Fibroblast of lung (primary cell): ENCODE measurements at regions not wholly inside any gene's neighbourhood (a gene's known extent, or its start where the extent isn't known, plus 50 kb on each side); places are given as distances from the start of the nearest gene placed in this dataset.

ENCODE experiments used
- DNase-seq, 2 donors: peaks; one replicate each; pipeline versions ENCODE4 v3.0.0 to v3.0.0-alpha.2; 2010; ENCODE audit warnings: low read depth in 2 of 2
- H2AFZ ChIP-seq: 2 replicates; pipeline ENCODE4 v1.5.1; 2012; ENCODE audit warnings: low read length, control low read depth, inconsistent platforms
- H3K27ac ChIP-seq: 2 replicates; pipeline ENCODE4 v1.5.1; 2011; ENCODE audit warnings: low read length, control low read depth; ENCODE audit not compliant: insufficient read depth
- H3K27me3 ChIP-seq: 2 replicates; pipeline ENCODE4 v1.5.1; 2011; ENCODE audit warnings: mild to moderate bottlenecking, low read length; ENCODE audit not compliant: control insufficient read depth, insufficient read depth
- H3K36me3 ChIP-seq: 2 replicates; pipeline ENCODE4 v1.5.1; 2011; ENCODE audit warnings: low read length; ENCODE audit not compliant: control insufficient read depth, insufficient read depth
- H3K4me1 ChIP-seq: 2 replicates; pipeline ENCODE4 v1.5.1; 2011; ENCODE audit warnings: low read length; ENCODE audit not compliant: control insufficient read depth, insufficient read depth; ENCODE audit errors: extremely low read depth
- H3K4me2 ChIP-seq: 2 replicates; pipeline ENCODE4 v1.5.1; 2011; ENCODE audit warnings: low read length, control low read depth; ENCODE audit not compliant: insufficient read depth; ENCODE audit errors: extremely low read depth
- H3K4me3 ChIP-seq, 4 experiments: fragments of 200-600 bp in 1 of 4; sonication (generic) in 1 of 4; replicated peaks in 1 of 4; 2 replicates each; pipeline ENCODE4 v1.5.1; 2011 to 2016; ENCODE audit warnings: low read length in 4 of 4, low read depth in 3 of 4, mild to moderate bottlenecking in 3 of 4, control low read depth in 2 of 4, inconsistent platforms in 1 of 4, mixed read lengths in 1 of 4; ENCODE audit not compliant: insufficient read depth in 1 of 4; ENCODE audit errors: control extremely low read depth in 1 of 4
- H3K79me2 ChIP-seq: 2 replicates; pipeline ENCODE4 v1.5.1; 2012; ENCODE audit warnings: mild to moderate bottlenecking, low read length, inconsistent platforms; ENCODE audit not compliant: control insufficient read depth, insufficient read depth
- H3K9ac ChIP-seq: 2 replicates; pipeline ENCODE4 v1.5.1; 2011; ENCODE audit warnings: mild to moderate bottlenecking, low read length, control low read depth; ENCODE audit not compliant: insufficient read depth
- H3K9me3 ChIP-seq: 2 replicates; pipeline ENCODE4 v1.5.1; 2012; ENCODE audit warnings: low read depth, low read length; ENCODE audit not compliant: control insufficient read depth, insufficient read depth
- H4K20me1 ChIP-seq: 2 replicates; pipeline ENCODE4 v1.5.1; 2011; ENCODE audit warnings: low read length; ENCODE audit not compliant: control insufficient read depth, insufficient read depth; ENCODE audit errors: extremely low read depth
- EZH2 ChIP-seq: IDR thresholded peaks from 2 replicates; pipeline ENCODE4 v1.5.1; 2012; ENCODE audit warnings: low read length, control low read depth, mild to moderate bottlenecking; ENCODE audit errors: missing control alignments
- TF ChIP-seq, protein P1 (sequence below), 2 donors: IDR thresholded peaks in 1 of 2; conservative IDR thresholded peaks in 1 of 2; 1 replicate in 1 of 2; 2 replicates in 1 of 2; pipeline ENCODE4 v1.5.1; 2011 to 2012; ENCODE audit warnings: low read length in 2 of 2, control low read depth in 1 of 2, inconsistent platforms in 1 of 2, low read depth in 1 of 2, mild to moderate bottlenecking in 1 of 2

DNA sequence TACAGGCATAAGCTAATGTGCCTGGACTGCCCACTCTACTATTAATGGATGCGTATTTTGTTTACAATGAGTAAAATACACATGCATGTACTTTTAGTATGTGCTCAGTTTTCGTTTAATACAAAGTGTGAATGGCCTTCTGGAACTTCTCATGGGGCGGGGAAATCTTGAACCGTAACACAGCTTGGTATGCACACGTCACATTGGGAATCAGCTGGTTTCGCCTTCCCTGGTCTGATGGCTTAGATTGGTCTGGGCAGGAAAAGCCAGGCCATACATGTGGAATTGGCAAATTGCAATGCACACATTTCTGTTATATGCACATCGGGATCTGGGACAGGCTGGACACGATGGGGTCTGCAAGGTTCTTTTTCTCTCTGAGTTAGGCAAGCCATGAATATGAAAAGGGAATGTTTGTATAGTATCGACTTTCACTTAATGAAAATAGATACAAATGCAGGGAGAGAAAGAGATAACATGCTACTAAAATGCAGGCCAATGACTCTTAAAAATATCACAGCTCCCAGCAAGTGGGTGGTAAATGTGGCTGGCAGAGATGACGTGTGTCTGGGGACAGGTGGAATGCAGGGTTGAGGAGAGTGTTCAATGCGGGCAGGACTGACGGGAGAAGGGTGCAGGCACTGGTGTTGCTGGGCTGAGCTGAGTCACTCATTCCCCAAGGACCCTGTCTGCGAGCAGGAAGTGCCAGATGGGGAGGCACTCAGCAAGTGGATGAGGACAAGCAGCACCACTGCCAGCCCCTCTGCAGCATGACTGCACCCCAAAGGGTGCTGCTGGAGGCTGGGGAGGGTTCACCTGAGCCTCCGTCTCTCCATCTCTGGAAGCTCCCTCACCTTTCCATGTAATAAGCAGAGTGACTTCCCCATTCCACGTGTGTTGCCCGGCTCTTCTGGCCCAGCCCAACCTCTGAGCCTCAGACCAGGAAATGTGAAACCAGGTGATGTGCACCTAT lies 204.0 kb upstream of the GPR12 start:
- no peak overlapping the region for H3K27ac ChIP-seq
- peak in 1 of 2 donors; percentile 65 for DNase-seq
- TF ChIP-seq EZH2, result no peak
- TF ChIP-seq, protein P1, sequence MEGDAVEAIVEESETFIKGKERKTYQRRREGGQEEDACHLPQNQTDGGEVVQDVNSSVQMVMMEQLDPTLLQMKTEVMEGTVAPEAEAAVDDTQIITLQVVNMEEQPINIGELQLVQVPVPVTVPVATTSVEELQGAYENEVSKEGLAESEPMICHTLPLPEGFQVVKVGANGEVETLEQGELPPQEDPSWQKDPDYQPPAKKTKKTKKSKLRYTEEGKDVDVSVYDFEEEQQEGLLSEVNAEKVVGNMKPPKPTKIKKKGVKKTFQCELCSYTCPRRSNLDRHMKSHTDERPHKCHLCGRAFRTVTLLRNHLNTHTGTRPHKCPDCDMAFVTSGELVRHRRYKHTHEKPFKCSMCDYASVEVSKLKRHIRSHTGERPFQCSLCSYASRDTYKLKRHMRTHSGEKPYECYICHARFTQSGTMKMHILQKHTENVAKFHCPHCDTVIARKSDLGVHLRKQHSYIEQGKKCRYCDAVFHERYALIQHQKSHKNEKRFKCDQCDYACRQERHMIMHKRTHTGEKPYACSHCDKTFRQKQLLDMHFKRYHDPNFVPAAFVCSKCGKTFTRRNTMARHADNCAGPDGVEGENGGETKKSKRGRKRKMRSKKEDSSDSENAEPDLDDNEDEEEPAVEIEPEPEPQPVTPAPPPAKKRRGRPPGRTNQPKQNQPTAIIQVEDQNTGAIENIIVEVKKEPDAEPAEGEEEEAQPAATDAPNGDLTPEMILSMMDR (conservative IDR thresholded peaks at IDR 0.05 in 1 of 2, IDR thresholded peaks at IDR 0.05 in 1 of 2; ENCODE audit: low read depth in 1 of 2, low read length in 2 of 2), result no peak
- no peaks in the 10 kb centered on the region for H3K79me2 ChIP-seq
- H3K9me3 ChIP-seq, result no peaks in the 10 kb centered on the region
- peaks cover 6% of the 10 kb centered on the region for H3K4me1 ChIP-seq
- no peak overlapping the region for H3K9ac ChIP-seq
- H3K27me3 ChIP-seq, result peaks cover 31% of the 10 kb centered on the region
- no peaks in the 10 kb centered on the region for H4K20me1 ChIP-seq
- H3K4me2 ChIP-seq, result no peak overlapping the region
- H3K36me3 ChIP-seq, result no peaks in the 10 kb centered on the region
- H2AFZ ChIP-seq, result no peak overlapping the region
- no peak overlapping the region for H3K4me3 ChIP-seq

DNA sequence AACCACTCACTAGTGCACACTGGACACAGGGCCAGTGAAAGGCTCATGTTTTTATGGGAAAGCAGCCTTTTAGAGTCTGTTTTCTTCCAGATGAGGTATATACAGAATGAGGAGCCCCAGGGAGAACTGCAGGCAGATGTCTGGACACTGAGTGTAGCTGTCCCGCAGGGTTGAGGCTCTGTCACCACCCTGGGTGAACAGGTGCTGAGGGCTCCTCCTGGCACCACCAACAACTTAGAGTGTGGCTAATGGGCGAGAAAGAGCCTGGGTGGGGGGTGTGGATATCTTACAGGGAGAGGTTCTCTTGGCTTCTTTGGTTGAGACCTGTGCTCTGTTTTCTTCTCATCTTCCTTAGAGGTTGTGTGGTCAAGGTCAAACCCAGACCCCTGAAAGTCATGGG lies 202.1 kb upstream of the GPR12 start:
- Histone ChIP-seq H3K4me1 (peaks cover 6% of the 10 kb centered on the region), H2AFZ (no peak overlapping the region), H4K20me1 (no peaks in the 10 kb centered on the region)

DNA sequence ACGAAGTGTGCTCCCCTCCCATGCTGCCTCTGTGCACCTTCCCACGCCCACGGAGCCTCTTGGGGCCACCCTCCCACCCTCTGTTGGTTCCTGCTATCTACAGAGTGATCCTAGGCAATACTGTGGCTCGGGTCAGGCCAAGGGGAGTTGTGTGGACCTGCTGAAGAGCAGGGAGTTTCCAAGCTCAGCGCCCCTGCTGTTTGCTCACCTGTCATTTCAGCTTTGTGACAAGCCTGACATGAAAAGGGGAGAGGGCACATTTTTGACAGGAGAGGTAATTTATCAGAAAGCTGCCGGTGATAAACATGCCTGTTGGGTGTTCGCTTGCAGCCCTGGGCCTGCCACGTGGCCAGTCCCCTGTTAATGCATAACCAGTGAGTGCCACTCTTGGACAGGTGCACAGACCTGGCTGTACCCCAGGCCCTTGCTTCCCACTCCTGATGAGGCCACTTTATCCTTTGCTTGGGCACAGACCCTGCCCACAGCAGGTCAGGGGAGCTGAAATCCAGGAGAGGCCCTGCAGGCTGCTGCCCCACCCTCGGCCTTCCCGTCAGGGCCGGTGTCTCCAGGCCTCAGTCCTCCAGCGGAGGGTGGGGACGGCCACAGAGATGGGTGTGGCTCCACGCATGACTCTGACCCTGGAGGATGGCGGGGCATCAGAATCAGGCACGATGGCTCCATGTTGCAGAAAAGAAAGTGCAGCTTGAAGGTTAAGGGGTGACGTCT lies 201.5 kb upstream of the GPR12 start:
- TF ChIP-seq EZH2, result no peak
- TF ChIP-seq, protein P1 (conservative IDR thresholded peaks at IDR 0.05 in 1 of 2, IDR thresholded peaks at IDR 0.05 in 1 of 2; ENCODE audit: low read depth in 1 of 2, low read length in 2 of 2), result no peak
- Histone ChIP-seq H3K4me1 (peaks cover 6% of the 10 kb centered on the region), H3K27ac (no peak overlapping the region), H3K9me3 (no peaks in the 10 kb centered on the region), H3K27me3 (peaks cover 37% of the 10 kb centered on the region), H3K79me2 (no peaks in the 10 kb centered on the region), H2AFZ (no peak overlapping the region), H3K9ac (no peak overlapping the region), H3K36me3 (no peaks in the 10 kb centered on the region), H4K20me1 (no peaks in the 10 kb centered on the region), H3K4me3 (no peak overlapping the region), H3K4me2 (no peak overlapping the region)
- no peak for DNase-seq

More for the DNA sequence above, 202.1 kb upstream of the GPR12 start:
- Histone ChIP-seq H3K36me3 (no peaks in the 10 kb centered on the region), H3K9me3 (no peaks in the 10 kb centered on the region), H3K79me2 (no peaks in the 10 kb centered on the region), H3K27me3 (peaks cover 37% of the 10 kb centered on the region), H3K4me2 (no peak overlapping the region), H3K9ac (no peak overlapping the region), H3K4me3 (no peak overlapping the region), H3K27ac (no peak overlapping the region)
- TF ChIP-seq, protein P1 (conservative IDR thresholded peaks at IDR 0.05 in 1 of 2, IDR thresholded peaks at IDR 0.05 in 1 of 2; ENCODE audit: low read depth in 1 of 2, low read length in 2 of 2), result no peak
- TF ChIP-seq EZH2, result no peak
- no peak for DNase-seq
